Esophagus muscularis mucosa (tissue), 4 donors: ENCODE measurements at regions not wholly inside any gene's neighbourhood (a gene's known extent, or its start where the extent isn't known, plus 50 kb on each side); places are given as distances from the start of the nearest gene placed in this dataset.

ENCODE experiments used
- EP300 ChIP-seq: sonication (generic); formaldehyde crosslinking; IDR thresholded peaks from one replicate; pipeline ENCODE4 v1.6.1; 2017; ENCODE audit warnings: antibody characterized with exemption
- POLR2A ChIP-seq: fragments of 450-650 bp; IDR thresholded peaks from one replicate; pipeline ENCODE4 v1.6.1; 2017; ENCODE audit warnings: antibody characterized with exemption, moderate library complexity, mild to moderate bottlenecking, low read depth
- POLR2AphosphoS5 ChIP-seq, 2 donors: sonication (generic); formaldehyde crosslinking; IDR thresholded peaks; one replicate each; pipeline ENCODE4 v1.6.1; 2017; ENCODE audit warnings: antibody characterized with exemption in 2 of 2
- TF ChIP-seq, protein P1 (sequence below), 3 experiments: fragments of 200-600 bp in 2 of 3; fragments of 450-650 bp in 1 of 3; sonication (generic) in 2 of 3; IDR thresholded peaks; one replicate each; pipeline ENCODE4 v1.5.1; 2017 to 2019; ENCODE audit warnings: antibody characterized with exemption in 3 of 3, mild to moderate bottlenecking in 2 of 3, moderate library complexity in 1 of 3

DNA sequence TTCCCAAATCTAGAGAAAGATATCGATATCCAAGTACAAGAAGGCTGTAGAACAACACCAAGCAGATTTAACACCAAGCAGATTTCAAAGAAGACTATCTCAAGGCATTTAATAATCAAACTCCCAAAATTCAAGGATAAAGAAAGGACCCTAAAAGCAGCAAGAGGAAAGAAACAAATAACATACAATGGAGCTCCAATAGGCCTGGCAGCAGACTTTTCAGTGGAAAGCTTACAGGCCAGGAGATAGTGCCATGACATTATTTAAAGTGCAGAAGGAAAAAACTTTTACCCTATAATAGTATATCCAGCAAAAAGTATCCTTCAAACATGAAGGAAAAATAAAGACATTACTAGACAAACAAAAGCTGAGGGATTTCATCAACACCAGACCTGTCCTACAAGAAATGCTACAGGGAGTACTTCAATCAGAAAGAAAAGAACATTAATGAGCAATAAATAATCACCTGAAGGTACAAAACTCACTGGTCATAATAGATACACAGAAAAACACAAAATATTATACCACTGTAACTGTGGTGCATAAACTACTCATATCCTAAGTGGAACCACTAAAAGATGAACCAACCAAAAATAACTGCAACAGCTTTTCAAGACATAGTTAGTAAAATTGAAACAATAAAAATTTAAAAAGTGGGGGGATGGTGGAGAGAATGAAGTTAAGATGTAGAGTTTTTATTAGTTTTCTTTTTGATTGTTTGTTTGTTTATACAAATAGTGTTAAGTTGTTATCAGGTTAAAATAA lies 267.2 kb downstream of the AUH start:
- TF ChIP-seq, protein P1, sequence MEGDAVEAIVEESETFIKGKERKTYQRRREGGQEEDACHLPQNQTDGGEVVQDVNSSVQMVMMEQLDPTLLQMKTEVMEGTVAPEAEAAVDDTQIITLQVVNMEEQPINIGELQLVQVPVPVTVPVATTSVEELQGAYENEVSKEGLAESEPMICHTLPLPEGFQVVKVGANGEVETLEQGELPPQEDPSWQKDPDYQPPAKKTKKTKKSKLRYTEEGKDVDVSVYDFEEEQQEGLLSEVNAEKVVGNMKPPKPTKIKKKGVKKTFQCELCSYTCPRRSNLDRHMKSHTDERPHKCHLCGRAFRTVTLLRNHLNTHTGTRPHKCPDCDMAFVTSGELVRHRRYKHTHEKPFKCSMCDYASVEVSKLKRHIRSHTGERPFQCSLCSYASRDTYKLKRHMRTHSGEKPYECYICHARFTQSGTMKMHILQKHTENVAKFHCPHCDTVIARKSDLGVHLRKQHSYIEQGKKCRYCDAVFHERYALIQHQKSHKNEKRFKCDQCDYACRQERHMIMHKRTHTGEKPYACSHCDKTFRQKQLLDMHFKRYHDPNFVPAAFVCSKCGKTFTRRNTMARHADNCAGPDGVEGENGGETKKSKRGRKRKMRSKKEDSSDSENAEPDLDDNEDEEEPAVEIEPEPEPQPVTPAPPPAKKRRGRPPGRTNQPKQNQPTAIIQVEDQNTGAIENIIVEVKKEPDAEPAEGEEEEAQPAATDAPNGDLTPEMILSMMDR (IDR thresholded peaks at IDR 0.05), result no peak
- TF ChIP-seq EP300 (no peak), POLR2A (no peak), POLR2AphosphoS5 (IDR thresholded peaks at IDR 0.05) (no peak)
